ENCODE measurements at regions not wholly inside any gene's neighbourhood (a gene's known extent, or its start where the extent isn't known, plus 50 kb on each side); places are given as distances from the start of the nearest gene placed in this dataset.
"Not testable (repeated sequence)": the region's sequence is repeated elsewhere in the genome, so short reads cannot be mapped to it uniquely, and the experiment has no call there.

DNA sequence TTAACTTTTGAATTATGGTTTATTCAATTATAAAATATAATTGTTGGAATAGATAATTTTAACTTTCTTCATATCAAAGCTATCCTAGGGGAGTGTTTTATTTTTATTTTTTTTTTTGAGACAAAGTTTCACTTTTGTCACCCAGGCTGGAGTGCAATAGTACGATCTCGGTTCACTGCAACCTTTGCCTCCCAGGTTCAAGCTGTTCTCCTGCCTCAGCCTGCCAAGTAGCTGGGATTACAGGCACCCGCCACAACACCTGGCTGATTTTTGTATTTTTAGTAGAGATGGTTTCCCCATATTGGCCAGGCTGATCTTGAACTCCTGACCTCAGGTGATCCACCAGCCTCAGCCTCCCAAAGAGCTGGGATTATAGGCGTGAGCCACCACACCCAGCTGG is 489.0 kb upstream of the GRIN3A start:
- H3K27ac ChIP-seq (ENCODE audit: low read depth, low read length); H3K9me3 Mint-ChIP-seq; H3K4me1 Mint-ChIP-seq; H3K27me3 Mint-ChIP-seq; ATAC-seq; DNase-seq; H3K27me3 ChIP-seq (ENCODE audit: control insufficient read depth in 2 of 2, insufficient read depth in 2 of 2, low read length in 2 of 2); H3K4me3 ChIP-seq (ENCODE audit: low read length); H3K36me3 ChIP-seq (ENCODE audit: control insufficient read depth in 2 of 3, insufficient read depth in 3 of 3, low read length in 3 of 3); intact Hi-C loops (cut with micrococcal nuclease); POLR2A ChIA-PET; H3K36me3 Mint-ChIP-seq; H3K27ac Mint-ChIP-seq; CTCF ChIA-PET; H3K4me1 ChIP-seq (ENCODE audit: control insufficient read depth in 2 of 2, insufficient read depth in 2 of 2, low read length in 2 of 2); H3K9me3 ChIP-seq (ENCODE audit: control insufficient read depth in 2 of 3, low read length in 3 of 3); H3K4me3 Mint-ChIP-seq: not testable (repeated sequence)

DNA sequence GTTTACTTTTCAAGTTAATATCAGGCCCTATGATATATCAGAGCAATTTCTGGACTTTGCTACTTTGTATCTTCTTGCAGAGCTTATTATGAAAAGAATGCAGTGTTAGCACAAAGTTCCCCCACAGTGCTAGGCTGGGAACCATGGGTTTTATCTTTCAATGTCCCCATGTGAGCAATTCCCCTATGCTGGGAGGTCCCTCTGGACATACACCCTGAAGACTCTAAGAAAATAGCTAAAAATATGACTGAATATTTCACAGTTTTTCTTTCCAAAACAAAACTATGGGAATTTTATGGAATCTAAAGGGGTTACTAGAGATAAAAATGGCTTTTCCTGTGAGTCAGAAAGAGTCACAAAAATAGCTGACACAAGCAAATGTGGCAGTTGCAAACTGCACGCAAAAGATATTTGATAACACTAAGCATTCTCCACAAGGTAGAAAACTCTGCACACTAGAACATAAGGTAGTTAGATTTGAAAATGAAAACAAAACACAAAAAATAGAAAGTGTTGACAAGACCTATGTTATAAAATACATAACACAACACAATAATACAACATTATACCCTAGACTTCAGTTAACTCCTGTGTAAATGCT is 487.5 kb upstream of the GRIN3A start:
- Histone ChIP-seq H3K4me3 (ENCODE audit: low read length) (no peak overlapping the region), H3K9me3 (ENCODE audit: control insufficient read depth in 2 of 3, low read length in 3 of 3) (no peaks in the 10 kb centered on the region), H3K27me3 (ENCODE audit: control insufficient read depth in 2 of 2, insufficient read depth in 2 of 2, low read length in 2 of 2) (no peaks in the 10 kb centered on the region), H3K27ac (ENCODE audit: low read depth, low read length) (no peak overlapping the region), H3K36me3 (ENCODE audit: control insufficient read depth in 2 of 3, insufficient read depth in 3 of 3, low read length in 3 of 3) (no peaks in the 10 kb centered on the region), H3K4me1 (ENCODE audit: control insufficient read depth in 2 of 2, insufficient read depth in 2 of 2, low read length in 2 of 2) (no peaks in the 10 kb centered on the region)
- Mint-ChIP-seq H3K36me3 (no peaks in the 10 kb centered on the region), H3K9me3 (peaks cover 0 to 5% (median 0%) of the 10 kb centered on the region in 11 donors), H3K27ac (no peak overlapping the region), H3K4me1 (no peaks in the 10 kb centered on the region), H3K4me3 (no peak overlapping the region), H3K27me3 (no peaks in the 10 kb centered on the region)
- ATAC-seq, result no peak
- intact Hi-C loops (cut with micrococcal nuclease), result no loop called here
- no peak for DNase-seq
- ChIA-PET CTCF (no interaction called here), POLR2A (no interaction called here)

DNA sequence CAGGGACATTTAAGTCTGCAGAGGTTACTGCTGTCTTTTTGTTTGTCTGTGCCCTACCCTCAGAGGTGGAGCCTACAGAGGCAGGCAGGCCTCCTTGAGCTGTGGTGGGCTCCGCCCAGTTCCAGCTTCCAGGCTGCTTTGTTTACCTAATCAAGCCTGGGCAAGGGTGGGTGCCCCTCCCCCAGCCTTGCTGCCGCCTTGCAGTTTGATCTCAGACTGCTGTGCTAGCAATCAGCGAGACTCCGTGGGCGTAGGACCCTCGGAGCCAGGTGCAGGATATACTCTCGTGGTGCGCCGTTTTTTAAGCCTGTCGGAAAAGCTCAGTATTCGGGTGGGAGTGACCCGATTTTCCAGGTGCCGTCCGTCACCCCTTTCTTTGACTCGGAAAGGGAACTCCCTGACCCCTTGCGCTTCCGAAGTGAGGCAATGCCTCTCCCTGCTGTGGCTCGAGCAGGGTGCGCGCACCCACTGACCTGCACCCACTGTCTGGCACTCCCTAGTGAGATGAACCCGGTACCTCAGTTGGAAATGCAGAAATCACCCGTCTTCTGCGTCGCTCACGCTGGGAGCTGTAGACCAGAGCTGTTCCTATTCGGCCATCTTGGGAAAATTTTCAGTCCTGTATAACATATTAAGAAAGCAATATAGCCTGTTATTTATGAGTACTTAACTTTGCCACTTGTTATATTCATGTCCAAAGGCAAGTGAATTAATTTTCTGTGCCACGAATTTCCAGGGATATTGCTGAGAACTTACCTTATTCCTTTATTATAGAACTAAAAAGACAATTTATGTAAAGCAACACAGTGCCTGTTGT is 485.1 kb upstream of the GRIN3A start:
- H3K4me1 Mint-ChIP-seq; H3K27me3 ChIP-seq (ENCODE audit: control insufficient read depth in 2 of 2, insufficient read depth in 2 of 2, low read length in 2 of 2); H3K4me1 ChIP-seq (ENCODE audit: control insufficient read depth in 2 of 2, insufficient read depth in 2 of 2, low read length in 2 of 2); CTCF ChIA-PET; H3K36me3 ChIP-seq (ENCODE audit: control insufficient read depth in 2 of 3, insufficient read depth in 3 of 3, low read length in 3 of 3); ATAC-seq; H3K27me3 Mint-ChIP-seq; H3K4me3 Mint-ChIP-seq; POLR2A ChIA-PET; H3K9me3 ChIP-seq (ENCODE audit: control insufficient read depth in 2 of 3, low read length in 3 of 3); H3K4me3 ChIP-seq (ENCODE audit: low read length); H3K9me3 Mint-ChIP-seq; H3K27ac ChIP-seq (ENCODE audit: low read depth, low read length); H3K36me3 Mint-ChIP-seq; H3K27ac Mint-ChIP-seq; intact Hi-C loops (cut with micrococcal nuclease); DNase-seq: not testable (repeated sequence)

DNA sequence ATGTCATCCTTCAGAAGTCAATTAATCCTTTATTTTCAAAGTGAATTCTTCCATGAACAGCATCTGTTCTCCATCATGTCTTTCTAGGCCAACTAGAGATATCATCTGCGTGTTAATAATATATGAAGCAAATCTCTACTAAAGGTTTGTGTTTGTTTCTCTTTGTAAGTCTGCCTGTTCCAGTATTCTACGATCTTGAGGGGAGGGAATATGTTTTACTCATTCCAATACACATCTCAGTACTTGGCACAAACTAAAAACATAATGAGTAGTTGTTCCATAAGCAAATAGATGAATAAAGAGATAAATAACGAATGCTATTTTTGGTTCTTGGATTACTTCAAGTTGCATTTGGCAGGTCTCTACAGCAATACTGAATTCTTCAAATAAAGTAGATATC is 470.7 kb upstream of the GRIN3A start:
- CTCF ChIA-PET, result interaction anchor here (0.5 kb wide), 1 partner anchor 299 kb away, joined by 3 read pairs; no protein-coding TSS in a partner anchor
- POLR2A ChIA-PET, result no interaction called here
- no peaks in the 10 kb centered on the region for H3K27me3 Mint-ChIP-seq

DNA sequence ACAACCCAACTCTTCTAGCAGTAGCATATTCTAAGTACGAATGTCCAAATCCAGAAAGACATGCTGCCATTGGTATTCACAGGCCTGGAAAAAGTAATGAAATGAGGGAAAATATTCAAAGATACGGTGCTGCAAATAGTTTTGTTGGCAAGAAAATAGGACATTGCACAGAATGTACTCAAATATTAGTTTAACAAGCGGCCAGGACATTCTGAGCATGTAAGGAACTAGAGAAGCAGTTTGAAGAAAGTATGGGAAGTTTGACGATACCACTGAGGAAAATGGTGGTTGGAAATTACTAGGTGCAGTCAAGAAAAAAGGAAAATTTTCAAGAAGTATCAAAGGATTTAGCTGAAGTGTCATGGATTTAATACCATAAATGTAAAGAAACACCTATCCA is 468.0 kb upstream of the GRIN3A start:
- H3K4me3 Mint-ChIP-seq, result no peak overlapping the region
- intact Hi-C loops (cut with micrococcal nuclease), result no loop called here
- no peaks in the 10 kb centered on the region for H3K36me3 ChIP-seq (ENCODE audit: control insufficient read depth in 2 of 3, insufficient read depth in 3 of 3, low read length in 3 of 3)
- H3K4me1 ChIP-seq (ENCODE audit: control insufficient read depth in 2 of 2, insufficient read depth in 2 of 2, low read length in 2 of 2), result no peaks in the 10 kb centered on the region
- H3K27me3 ChIP-seq (ENCODE audit: control insufficient read depth in 2 of 2, insufficient read depth in 2 of 2, low read length in 2 of 2), result no peaks in the 10 kb centered on the region
- no peaks in the 10 kb centered on the region for H3K27me3 Mint-ChIP-seq
- no peak for DNase-seq
- H3K4me1 Mint-ChIP-seq, result no peaks in the 10 kb centered on the region
- H3K36me3 Mint-ChIP-seq, result no peaks in the 10 kb centered on the region
- CTCF ChIA-PET, result no interaction called here
- H3K27ac Mint-ChIP-seq, result no peak overlapping the region
- H3K9me3 Mint-ChIP-seq, result peaks cover 0 to 10% (median 0%) of the 10 kb centered on the region in 11 donors
- ATAC-seq, result no peak
- H3K27ac ChIP-seq (ENCODE audit: low read depth, low read length), result no peak overlapping the region
- H3K4me3 ChIP-seq (ENCODE audit: low read length), result no peak overlapping the region
- no peaks in the 10 kb centered on the region for H3K9me3 ChIP-seq (ENCODE audit: control insufficient read depth in 2 of 3, low read length in 3 of 3)
- POLR2A ChIA-PET, result no interaction called here

More for the DNA sequence above, 470.7 kb upstream of the GRIN3A start:
- no peak overlapping the region for H3K27ac ChIP-seq (ENCODE audit: low read depth, low read length)
- intact Hi-C loops (cut with micrococcal nuclease), result no loop called here
- H3K4me3 ChIP-seq (ENCODE audit: low read length), result no peak overlapping the region
- Mint-ChIP-seq H3K9me3 (peaks cover 0 to 10% (median 0%) of the 10 kb centered on the region in 11 donors), H3K4me1 (no peaks in the 10 kb centered on the region), H3K4me3 (no peak overlapping the region), H3K36me3 (no peaks in the 10 kb centered on the region), H3K27ac (no peak overlapping the region)
- no peaks in the 10 kb centered on the region for H3K4me1 ChIP-seq (ENCODE audit: control insufficient read depth in 2 of 2, insufficient read depth in 2 of 2, low read length in 2 of 2)
- no peaks in the 10 kb centered on the region for H3K36me3 ChIP-seq (ENCODE audit: control insufficient read depth in 2 of 3, insufficient read depth in 3 of 3, low read length in 3 of 3)
- no peaks in the 10 kb centered on the region for H3K9me3 ChIP-seq (ENCODE audit: control insufficient read depth in 2 of 3, low read length in 3 of 3)
- DNase-seq (no peak), ATAC-seq (no peak)
- H3K27me3 ChIP-seq (ENCODE audit: control insufficient read depth in 2 of 2, insufficient read depth in 2 of 2, low read length in 2 of 2), result no peaks in the 10 kb centered on the region

DNA sequence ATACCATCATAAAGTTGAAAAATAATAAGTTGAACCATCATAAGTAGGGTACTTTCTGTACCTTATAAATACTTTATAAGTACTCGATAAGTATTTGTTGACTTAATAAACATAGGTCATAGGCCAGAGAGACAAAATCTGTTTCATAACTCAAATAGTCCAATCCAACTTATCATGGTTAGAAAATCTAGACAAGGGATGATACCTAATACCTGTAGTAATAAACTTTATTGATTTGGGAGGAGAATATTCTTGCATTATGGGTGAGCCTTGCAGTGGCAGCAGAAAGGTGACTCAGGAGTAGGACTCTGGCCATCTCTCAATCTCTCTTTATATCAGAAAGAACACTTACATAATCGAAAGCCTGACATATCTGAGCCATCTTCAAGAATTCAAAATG is 466.8 kb upstream of the GRIN3A start:
- ChIA-PET POLR2A (no interaction called here), CTCF (no interaction called here)
- Mint-ChIP-seq H3K9me3 (peaks cover 0 to 9% (median 0%) of the 10 kb centered on the region in 11 donors), H3K4me3 (no peak overlapping the region), H3K27ac (no peak overlapping the region), H3K4me1 (no peaks in the 10 kb centered on the region), H3K36me3 (no peaks in the 10 kb centered on the region), H3K27me3 (no peaks in the 10 kb centered on the region)
- intact Hi-C loops (cut with micrococcal nuclease), result no loop called here
- DNase-seq (no peak), ATAC-seq (no peak)
- Histone ChIP-seq H3K4me3 (ENCODE audit: low read length) (no peak overlapping the region), H3K27me3 (ENCODE audit: control insufficient read depth in 2 of 2, insufficient read depth in 2 of 2, low read length in 2 of 2) (no peaks in the 10 kb centered on the region), H3K4me1 (ENCODE audit: control insufficient read depth in 2 of 2, insufficient read depth in 2 of 2, low read length in 2 of 2) (no peaks in the 10 kb centered on the region), H3K9me3 (ENCODE audit: control insufficient read depth in 2 of 3, low read length in 3 of 3) (no peaks in the 10 kb centered on the region), H3K36me3 (ENCODE audit: control insufficient read depth in 2 of 3, insufficient read depth in 3 of 3, low read length in 3 of 3) (no peaks in the 10 kb centered on the region), H3K27ac (ENCODE audit: low read depth, low read length) (no peak overlapping the region)

DNA sequence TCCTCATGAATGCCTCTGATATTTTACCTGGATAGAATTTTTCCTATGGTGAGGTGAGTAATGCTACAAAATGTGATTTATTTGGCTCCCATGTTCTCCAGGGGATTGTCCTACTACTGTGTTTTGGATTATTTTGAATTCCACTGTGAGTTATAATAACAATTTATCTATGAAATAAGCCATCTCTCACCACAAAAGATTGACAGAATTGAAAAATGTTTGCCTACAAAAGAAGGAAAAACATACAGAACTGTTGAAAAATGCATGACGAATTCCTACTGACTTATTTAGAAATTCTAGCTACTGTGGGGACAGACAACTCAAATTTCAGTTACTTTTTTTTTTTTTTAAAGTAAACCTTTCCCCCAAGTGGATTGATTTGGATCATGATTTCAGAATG is 463.7 kb upstream of the GRIN3A start:
- Histone ChIP-seq H3K27ac (ENCODE audit: low read depth, low read length) (no peak overlapping the region), H3K4me3 (ENCODE audit: low read length) (no peak overlapping the region), H3K9me3 (ENCODE audit: control insufficient read depth in 2 of 3, low read length in 3 of 3) (no peaks in the 10 kb centered on the region), H3K36me3 (ENCODE audit: control insufficient read depth in 2 of 3, insufficient read depth in 3 of 3, low read length in 3 of 3) (no peaks in the 10 kb centered on the region), H3K4me1 (ENCODE audit: control insufficient read depth in 2 of 2, insufficient read depth in 2 of 2, low read length in 2 of 2) (no peaks in the 10 kb centered on the region), H3K27me3 (ENCODE audit: control insufficient read depth in 2 of 2, insufficient read depth in 2 of 2, low read length in 2 of 2) (no peaks in the 10 kb centered on the region)
- peaks cover 0 to 13% (median 3%) of the 10 kb centered on the region in 11 donors for H3K9me3 Mint-ChIP-seq
- H3K4me1 Mint-ChIP-seq, result no peaks in the 10 kb centered on the region
- ATAC-seq (no peak), DNase-seq (no peak)
- intact Hi-C loops (cut with micrococcal nuclease), result no loop called here
- H3K4me3 Mint-ChIP-seq, result no peak overlapping the region
- H3K27me3 Mint-ChIP-seq, result no peaks in the 10 kb centered on the region
- H3K27ac Mint-ChIP-seq, result no peak overlapping the region
- no peaks in the 10 kb centered on the region for H3K36me3 Mint-ChIP-seq
- ChIA-PET POLR2A (no interaction called here), CTCF (no interaction called here)
